PC-3 (cell line): ENCODE measurements at regions not wholly inside any gene's neighbourhood (a gene's known extent, or its start where the extent isn't known, plus 50 kb on each side); places are given as distances from the start of the nearest gene placed in this dataset.

Experiments used
- ATAC-seq: fragments of 200-7000 bp; cut with Tn5 transposase; 2 replicates; pipeline ENCODE4 v1.9.1; 2020; ENCODE audit warnings: mild to moderate bottlenecking, moderate library complexity
- BruUV-seq: library from RNA; stranded (reverse); fragments of 400-500 nt; replicated peaks from 2 replicates; lab custom pipeline; 2021; lab: Mats Ljungman, UMichigan
- CTCF ChIA-PET: fragments of 300-600 bp; sonication (Branson Sonifier 250); formaldehyde crosslinking; loops from one replicate; lab custom pipeline; 2022; ENCODE audit warnings: antibody characterized with exemption; lab: Charles Lee
- POLR2A ChIA-PET: fragments of 300-600 bp; sonication (Branson Sonifier 250); formaldehyde crosslinking; loops from one replicate; lab custom pipeline; 2022; ENCODE audit warnings: antibody characterized with exemption; ENCODE audit not compliant: unreplicated experiment; lab: Charles Lee
- DNase-seq: peaks from one replicate; pipeline ENCODE4 v3.0.0-alpha.2; 2015
- H2AFZ ChIP-seq: fragments of 300-600 bp; sonication (generic); 2 replicates; pipeline ENCODE4 v1.6.0; 2016; ENCODE audit warnings: antibody characterized with exemption, low read length
- H3F3A ChIP-seq: fragments of 300-600 bp; sonication (generic); one replicate; pipeline ENCODE4 v1.6.0; 2017; ENCODE audit warnings: antibody characterized with exemption, low read length, control low read depth, mild to moderate bottlenecking; ENCODE audit not compliant: unreplicated experiment
- H3K27ac ChIP-seq: fragments of 300-600 bp; sonication (generic); 2 replicates; pipeline ENCODE4 v1.5.1; 2016; ENCODE audit warnings: mild to moderate bottlenecking, low read length
- H3K27me3 ChIP-seq: fragments of 300-600 bp; sonication (generic); 2 replicates; pipeline ENCODE4 v1.6.1; 2016; ENCODE audit warnings: low read length, mixed read lengths
- H3K36me3 ChIP-seq: fragments of 300-600 bp; sonication (generic); 2 replicates; pipeline ENCODE4 v1.6.1; 2016; ENCODE audit warnings: low read depth, mixed run types, low read length, mixed read lengths
- H3K4me1 ChIP-seq: fragments of 300-600 bp; sonication (generic); 2 replicates; pipeline ENCODE4 v1.5.1; 2016; ENCODE audit warnings: low read length; ENCODE audit not compliant: insufficient read depth
- H3K4me2 ChIP-seq: fragments of 300-600 bp; sonication (generic); 2 replicates; pipeline ENCODE4 v1.6.0; 2016; ENCODE audit warnings: low read length
- H3K4me3 ChIP-seq: fragments of 300-600 bp; sonication (generic); 2 replicates; pipeline ENCODE4 v1.5.1; 2016; ENCODE audit warnings: mild to moderate bottlenecking, low read length, mixed read lengths
- H3K79me2 ChIP-seq: fragments of 300-600 bp; sonication (generic); 2 replicates; pipeline ENCODE4 v1.6.1; 2017; ENCODE audit warnings: low read length, mixed read lengths
- H3K9ac ChIP-seq: fragments of 300-600 bp; sonication (generic); 2 replicates; pipeline ENCODE4 v1.6.0; 2016; ENCODE audit warnings: mild to moderate bottlenecking, low read length
- H3K9me2 ChIP-seq: fragments of 300-600 bp; sonication (generic); replicated peaks from 2 replicates; pipeline ENCODE4 v1.6.1; 2016; ENCODE audit warnings: mixed run types, low read length, mixed read lengths
- H3K9me3 ChIP-seq: fragments of 300-600 bp; sonication (generic); 2 replicates; pipeline ENCODE4 v1.6.1; 2016; ENCODE audit warnings: low read length, mixed read lengths
- H4K20me1 ChIP-seq: fragments of 300-600 bp; sonication (generic); 2 replicates; pipeline ENCODE4 v1.6.1; 2016; ENCODE audit warnings: low read length, mixed read lengths
- EZH2 ChIP-seq: fragments of 300-600 bp; sonication (generic); IDR thresholded peaks from one replicate; pipeline ENCODE4 v1.6.1; 2017; ENCODE audit warnings: antibody characterized with exemption, mild to moderate bottlenecking, low read length; ENCODE audit not compliant: unreplicated experiment
- EZH2phosphoT487 ChIP-seq: fragments of 300-600 bp; sonication (generic); IDR thresholded peaks from 2 replicates; pipeline ENCODE4 v1.6.1; 2018; ENCODE audit warnings: mild to moderate bottlenecking, antibody characterized with exemption, low read length, borderline replicate concordance
- intact Hi-C: fragments of 100-400 bp; cut with micrococcal nuclease; formaldehyde crosslinking; loops from 2 replicates; pipeline ENCODE4 v1.9.0; 2023
- TF ChIP-seq, protein P1 (sequence below): fragments of 300-600 bp; sonication (generic); conservative IDR thresholded peaks from 2 replicates; pipeline ENCODE4 v1.5.1; 2017; ENCODE audit warnings: antibody characterized with exemption, low read depth, mild to moderate bottlenecking, low read length

DNA sequence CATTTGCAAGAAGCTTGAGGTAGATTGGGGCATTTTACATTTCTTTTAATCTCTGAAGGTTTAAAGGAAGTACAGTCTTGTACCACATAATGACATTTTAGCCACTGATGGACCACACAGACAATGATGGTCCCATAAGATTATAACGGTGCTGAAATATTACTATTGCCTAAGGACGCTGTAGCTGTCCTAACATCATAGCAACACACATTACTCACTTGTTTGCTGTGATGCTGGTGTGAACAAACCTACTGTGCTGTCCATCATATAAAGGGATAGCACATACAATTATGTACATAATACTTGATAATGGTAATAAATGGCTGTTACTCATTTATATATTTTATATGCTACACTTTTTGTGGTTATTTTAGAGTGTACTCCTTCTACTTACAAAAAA is 127.1 kb upstream of the CPNE8 start:
- Histone ChIP-seq H3K9me3 (no peaks in the 10 kb centered on the region), H3K27me3 (no peaks in the 10 kb centered on the region), H2AFZ (no peak overlapping the region), H3K36me3 (no peaks in the 10 kb centered on the region), H3K9me2 (no peaks in the 10 kb centered on the region), H3K79me2 (no peaks in the 10 kb centered on the region), H4K20me1 (no peaks in the 10 kb centered on the region), H3K9ac (no peak overlapping the region), H3F3A (no peaks in the 10 kb centered on the region), H3K4me2 (no peak overlapping the region), H3K4me3 (no peak overlapping the region), H3K27ac (no peak overlapping the region), H3K4me1 (peaks cover 5% of the 10 kb centered on the region; the same call in 1 of the 2 replicates)
- intact Hi-C loops: no loop called here
- TF ChIP-seq EZH2phosphoT487 (no peak), EZH2 (no peak)
- TF ChIP-seq, protein P1, sequence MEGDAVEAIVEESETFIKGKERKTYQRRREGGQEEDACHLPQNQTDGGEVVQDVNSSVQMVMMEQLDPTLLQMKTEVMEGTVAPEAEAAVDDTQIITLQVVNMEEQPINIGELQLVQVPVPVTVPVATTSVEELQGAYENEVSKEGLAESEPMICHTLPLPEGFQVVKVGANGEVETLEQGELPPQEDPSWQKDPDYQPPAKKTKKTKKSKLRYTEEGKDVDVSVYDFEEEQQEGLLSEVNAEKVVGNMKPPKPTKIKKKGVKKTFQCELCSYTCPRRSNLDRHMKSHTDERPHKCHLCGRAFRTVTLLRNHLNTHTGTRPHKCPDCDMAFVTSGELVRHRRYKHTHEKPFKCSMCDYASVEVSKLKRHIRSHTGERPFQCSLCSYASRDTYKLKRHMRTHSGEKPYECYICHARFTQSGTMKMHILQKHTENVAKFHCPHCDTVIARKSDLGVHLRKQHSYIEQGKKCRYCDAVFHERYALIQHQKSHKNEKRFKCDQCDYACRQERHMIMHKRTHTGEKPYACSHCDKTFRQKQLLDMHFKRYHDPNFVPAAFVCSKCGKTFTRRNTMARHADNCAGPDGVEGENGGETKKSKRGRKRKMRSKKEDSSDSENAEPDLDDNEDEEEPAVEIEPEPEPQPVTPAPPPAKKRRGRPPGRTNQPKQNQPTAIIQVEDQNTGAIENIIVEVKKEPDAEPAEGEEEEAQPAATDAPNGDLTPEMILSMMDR: no peak
- ATAC-seq (peak; percentile 89), DNase-seq (peak; percentile 18)
- ChIA-PET CTCF (no interaction called here), POLR2A (no interaction called here)
- BruUV-seq: no TSS peak

DNA sequence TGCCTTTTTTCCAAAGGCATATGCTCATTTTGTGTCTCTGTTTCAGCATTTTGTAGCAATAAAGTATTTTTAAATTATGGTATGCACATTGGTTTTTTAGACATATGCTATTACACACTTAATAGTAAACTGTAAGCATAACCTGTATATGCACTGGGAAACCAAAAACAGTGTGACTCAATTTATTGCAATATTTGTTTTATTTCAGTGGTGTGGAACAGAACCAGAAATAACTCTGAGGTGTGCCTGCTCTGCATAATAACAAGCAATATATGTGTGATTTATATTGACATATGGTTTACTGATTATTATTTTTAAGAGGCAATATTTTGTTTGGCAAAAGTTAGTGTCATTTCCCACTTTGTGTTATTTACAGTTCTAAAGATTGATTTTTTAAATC is 126.6 kb upstream of the CPNE8 start:
- Histone ChIP-seq H3K27me3 (no peaks in the 10 kb centered on the region), H3K4me1 (peaks cover 5% of the 10 kb centered on the region; the same call in 1 of the 2 replicates), H3K9me3 (no peaks in the 10 kb centered on the region), H3K4me3 (no peak overlapping the region), H3K4me2 (no peak overlapping the region), H3K36me3 (no peaks in the 10 kb centered on the region), H3K9ac (no peak overlapping the region), H3F3A (no peaks in the 10 kb centered on the region), H2AFZ (no peak overlapping the region), H3K9me2 (no peaks in the 10 kb centered on the region), H4K20me1 (no peaks in the 10 kb centered on the region), H3K27ac (no peak overlapping the region), H3K79me2 (no peaks in the 10 kb centered on the region)
- intact Hi-C loops: no loop called here
- ATAC-seq (peak; percentile 90), DNase-seq (peak; percentile 30)
- no TSS peak for BruUV-seq
- ChIA-PET CTCF (no interaction called here), POLR2A (no interaction called here)
- TF ChIP-seq, protein P1: no peak
- TF ChIP-seq EZH2phosphoT487 (no peak), EZH2 (no peak)

DNA sequence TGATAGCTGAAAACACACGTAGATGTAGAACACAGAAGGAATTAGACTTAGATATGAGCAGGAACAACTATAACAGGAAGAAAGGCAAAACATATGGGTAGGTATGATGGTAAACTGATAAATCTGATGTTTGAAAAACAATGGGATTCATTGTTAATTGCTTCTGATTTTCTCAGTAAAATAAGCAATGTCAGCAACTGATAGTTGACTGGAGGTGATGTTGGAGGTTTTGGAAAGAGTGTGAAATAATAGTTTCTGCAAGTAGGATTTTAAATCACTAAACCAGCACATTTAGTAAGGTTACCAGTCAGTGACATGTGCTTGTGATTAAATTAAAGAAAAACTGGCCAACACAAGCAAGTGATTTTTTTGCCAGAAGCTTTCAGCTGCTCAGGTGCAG is 123.0 kb upstream of the CPNE8 start:
- BruUV-seq: no TSS peak
- POLR2A ChIA-PET: no interaction called here
- no peak overlapping the region for H3K4me3 ChIP-seq

More for the DNA sequence above, 123.0 kb upstream of the CPNE8 start:
- TF ChIP-seq EZH2 (no peak), EZH2phosphoT487 (no peak)
- TF ChIP-seq, protein P1: no peak
- no peaks in the 10 kb centered on the region for H3F3A ChIP-seq
- no peaks in the 10 kb centered on the region for H3K36me3 ChIP-seq
- no peak overlapping the region for H2AFZ ChIP-seq
- H3K9ac ChIP-seq: no peak overlapping the region
- CTCF ChIA-PET: no interaction called here
- no peaks in the 10 kb centered on the region for H3K9me2 ChIP-seq
- no peaks in the 10 kb centered on the region for H3K9me3 ChIP-seq
- H3K79me2 ChIP-seq: no peaks in the 10 kb centered on the region
- DNase-seq (no peak), ATAC-seq (no peak)
- no peaks in the 10 kb centered on the region for H4K20me1 ChIP-seq
- H3K4me2 ChIP-seq: no peak overlapping the region
- H3K4me1 ChIP-seq: peaks cover 5% of the 10 kb centered on the region; the same call in 1 of the 2 replicates
- intact Hi-C loops: no loop called here
- H3K27ac ChIP-seq: no peak overlapping the region
- no peaks in the 10 kb centered on the region for H3K27me3 ChIP-seq
